ENCODE measurements at regions not wholly inside any gene's neighbourhood (a gene's known extent, or its start where the extent isn't known, plus 50 kb on each side); places are given as distances from the start of the nearest gene placed in this dataset.

DNA sequence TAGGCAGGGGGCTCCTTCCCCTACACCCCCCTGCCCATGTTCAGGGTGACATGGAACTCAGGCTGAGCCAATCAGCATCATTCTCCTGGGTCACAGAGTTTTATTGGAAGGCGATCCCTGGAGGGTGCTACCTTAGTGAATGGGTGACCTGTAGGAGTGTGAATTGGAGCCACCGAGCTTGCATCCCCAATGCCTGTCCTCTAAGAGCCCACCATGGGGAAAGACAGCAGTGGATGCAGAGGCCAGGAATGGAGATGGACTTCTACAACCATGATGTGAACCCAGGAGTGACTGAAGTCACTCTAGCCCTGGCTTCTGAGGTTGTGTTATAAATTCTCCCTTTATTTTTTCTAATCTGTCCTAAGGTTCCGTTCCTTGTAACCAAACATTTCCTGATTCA, 89.4 kb downstream of the CCDC71L start:
- no peak for TF ChIP-seq BACH2 (CRISPR knock-in tag; IDR thresholded peaks at IDR 0.05; ENCODE audit: borderline replicate concordance)
- no peak for TF ChIP-seq POU6F1 (CRISPR knock-in tag; IDR thresholded peaks at IDR 0.05; ENCODE audit: borderline replicate concordance, low read depth)
- TF ChIP-seq, protein P1, sequence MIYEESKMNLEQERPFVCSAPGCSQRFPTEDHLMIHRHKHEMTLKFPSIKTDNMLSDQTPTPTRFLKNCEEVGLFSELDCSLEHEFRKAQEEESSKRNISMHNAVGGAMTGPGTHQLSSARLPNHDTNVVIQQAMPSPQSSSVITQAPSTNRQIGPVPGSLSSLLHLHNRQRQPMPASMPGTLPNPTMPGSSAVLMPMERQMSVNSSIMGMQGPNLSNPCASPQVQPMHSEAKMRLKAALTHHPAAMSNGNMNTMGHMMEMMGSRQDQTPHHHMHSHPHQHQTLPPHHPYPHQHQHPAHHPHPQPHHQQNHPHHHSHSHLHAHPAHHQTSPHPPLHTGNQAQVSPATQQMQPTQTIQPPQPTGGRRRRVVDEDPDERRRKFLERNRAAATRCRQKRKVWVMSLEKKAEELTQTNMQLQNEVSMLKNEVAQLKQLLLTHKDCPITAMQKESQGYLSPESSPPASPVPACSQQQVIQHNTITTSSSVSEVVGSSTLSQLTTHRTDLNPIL (CRISPR knock-in tag; IDR thresholded peaks at IDR 0.05; ENCODE audit: low read depth) = no peak
- TF ChIP-seq, protein P2, sequence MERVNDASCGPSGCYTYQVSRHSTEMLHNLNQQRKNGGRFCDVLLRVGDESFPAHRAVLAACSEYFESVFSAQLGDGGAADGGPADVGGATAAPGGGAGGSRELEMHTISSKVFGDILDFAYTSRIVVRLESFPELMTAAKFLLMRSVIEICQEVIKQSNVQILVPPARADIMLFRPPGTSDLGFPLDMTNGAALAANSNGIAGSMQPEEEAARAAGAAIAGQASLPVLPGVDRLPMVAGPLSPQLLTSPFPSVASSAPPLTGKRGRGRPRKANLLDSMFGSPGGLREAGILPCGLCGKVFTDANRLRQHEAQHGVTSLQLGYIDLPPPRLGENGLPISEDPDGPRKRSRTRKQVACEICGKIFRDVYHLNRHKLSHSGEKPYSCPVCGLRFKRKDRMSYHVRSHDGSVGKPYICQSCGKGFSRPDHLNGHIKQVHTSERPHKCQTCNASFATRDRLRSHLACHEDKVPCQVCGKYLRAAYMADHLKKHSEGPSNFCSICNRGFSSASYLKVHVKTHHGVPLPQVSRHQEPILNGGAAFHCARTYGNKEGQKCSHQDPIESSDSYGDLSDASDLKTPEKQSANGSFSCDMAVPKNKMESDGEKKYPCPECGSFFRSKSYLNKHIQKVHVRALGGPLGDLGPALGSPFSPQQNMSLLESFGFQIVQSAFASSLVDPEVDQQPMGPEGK (CRISPR knock-in tag; IDR thresholded peaks at IDR 0.05; ENCODE audit: borderline replicate concordance) = no peak
- TF ChIP-seq RARB (CRISPR knock-in tag; IDR thresholded peaks at IDR 0.05) = no peak
- no peak for TF ChIP-seq ISL1 (CRISPR knock-in tag; IDR thresholded peaks at IDR 0.05)
- no peak for TF ChIP-seq ZC3H10 (CRISPR knock-in tag; IDR thresholded peaks at IDR 0.05)
- no peak for TF ChIP-seq ARNTL (CRISPR knock-in tag; IDR thresholded peaks at IDR 0.05; ENCODE audit: borderline replicate concordance, low read depth)
- TF ChIP-seq ZFP30 (CRISPR knock-in tag; IDR thresholded peaks at IDR 0.05) = no peak
- no peak for TF ChIP-seq SNAI2 (CRISPR knock-in tag; IDR thresholded peaks at IDR 0.05)
- TF ChIP-seq OSR1 (CRISPR knock-in tag; IDR thresholded peaks at IDR 0.05) = no peak
- TF ChIP-seq, protein P3, sequence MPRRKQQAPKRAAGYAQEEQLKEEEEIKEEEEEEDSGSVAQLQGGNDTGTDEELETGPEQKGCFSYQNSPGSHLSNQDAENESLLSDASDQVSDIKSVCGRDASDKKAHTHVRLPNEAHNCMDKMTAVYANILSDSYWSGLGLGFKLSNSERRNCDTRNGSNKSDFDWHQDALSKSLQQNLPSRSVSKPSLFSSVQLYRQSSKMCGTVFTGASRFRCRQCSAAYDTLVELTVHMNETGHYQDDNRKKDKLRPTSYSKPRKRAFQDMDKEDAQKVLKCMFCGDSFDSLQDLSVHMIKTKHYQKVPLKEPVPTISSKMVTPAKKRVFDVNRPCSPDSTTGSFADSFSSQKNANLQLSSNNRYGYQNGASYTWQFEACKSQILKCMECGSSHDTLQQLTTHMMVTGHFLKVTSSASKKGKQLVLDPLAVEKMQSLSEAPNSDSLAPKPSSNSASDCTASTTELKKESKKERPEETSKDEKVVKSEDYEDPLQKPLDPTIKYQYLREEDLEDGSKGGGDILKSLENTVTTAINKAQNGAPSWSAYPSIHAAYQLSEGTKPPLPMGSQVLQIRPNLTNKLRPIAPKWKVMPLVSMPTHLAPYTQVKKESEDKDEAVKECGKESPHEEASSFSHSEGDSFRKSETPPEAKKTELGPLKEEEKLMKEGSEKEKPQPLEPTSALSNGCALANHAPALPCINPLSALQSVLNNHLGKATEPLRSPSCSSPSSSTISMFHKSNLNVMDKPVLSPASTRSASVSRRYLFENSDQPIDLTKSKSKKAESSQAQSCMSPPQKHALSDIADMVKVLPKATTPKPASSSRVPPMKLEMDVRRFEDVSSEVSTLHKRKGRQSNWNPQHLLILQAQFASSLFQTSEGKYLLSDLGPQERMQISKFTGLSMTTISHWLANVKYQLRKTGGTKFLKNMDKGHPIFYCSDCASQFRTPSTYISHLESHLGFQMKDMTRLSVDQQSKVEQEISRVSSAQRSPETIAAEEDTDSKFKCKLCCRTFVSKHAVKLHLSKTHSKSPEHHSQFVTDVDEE (CRISPR knock-in tag; IDR thresholded peaks at IDR 0.05) = no peak
- no peak for TF ChIP-seq ESRRG (CRISPR knock-in tag; IDR thresholded peaks at IDR 0.05)
- TF ChIP-seq GLIS3 (CRISPR knock-in tag; IDR thresholded peaks at IDR 0.05) = no peak
- no peak for TF ChIP-seq TOX (CRISPR knock-in tag; IDR thresholded peaks at IDR 0.05; ENCODE audit: borderline replicate concordance)
- no peak for TF ChIP-seq CSDC2 (CRISPR knock-in tag; IDR thresholded peaks at IDR 0.05)
- no peak for TF ChIP-seq ZFP3 (CRISPR knock-in tag; IDR thresholded peaks at IDR 0.05)
- ATAC-seq = no peak

- ATAC-seq = no peak
- TF ChIP-seq GLIS3 (CRISPR knock-in tag; IDR thresholded peaks at IDR 0.05) (no peak), ZNF565 (CRISPR knock-in tag; conservative IDR thresholded peaks at IDR 0.05; ENCODE audit: low read depth) (no peak), BACH2 (CRISPR knock-in tag; IDR thresholded peaks at IDR 0.05; ENCODE audit: borderline replicate concordance) (no peak)
Observed at GRCh38 chr7:106570948-106571418, 90.0 kb downstream of the CCDC71L start.

DNA sequence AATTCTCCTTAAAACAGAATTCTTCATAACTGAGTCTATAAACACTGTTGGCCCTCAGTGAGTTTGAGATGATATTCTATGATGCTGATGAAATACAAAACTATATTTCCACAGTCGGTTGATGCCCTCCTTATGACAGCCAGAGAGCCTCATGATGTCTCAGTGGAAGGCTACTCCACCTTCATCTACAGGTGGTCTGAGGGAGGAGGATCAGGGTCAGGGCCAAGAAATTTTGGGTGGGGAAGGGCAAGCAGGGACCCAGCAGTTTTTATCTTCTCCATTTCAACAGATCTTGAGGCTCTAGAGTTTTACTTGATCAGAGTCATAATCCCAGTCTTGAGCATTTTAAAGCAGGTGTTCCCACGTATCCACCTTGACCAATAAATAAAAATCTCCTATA, 90.8 kb downstream of the CCDC71L start:
- no peak for TF ChIP-seq BACH2 (CRISPR knock-in tag; IDR thresholded peaks at IDR 0.05; ENCODE audit: borderline replicate concordance)
- TF ChIP-seq, protein P2 (CRISPR knock-in tag; IDR thresholded peaks at IDR 0.05; ENCODE audit: borderline replicate concordance) = no peak
- no peak for TF ChIP-seq POU6F1 (CRISPR knock-in tag; IDR thresholded peaks at IDR 0.05; ENCODE audit: borderline replicate concordance, low read depth)
- no peak for TF ChIP-seq ZNF70 (CRISPR knock-in tag; IDR thresholded peaks at IDR 0.05)
- TF ChIP-seq, protein P3 (CRISPR knock-in tag; IDR thresholded peaks at IDR 0.05) = no peak
- no peak for TF ChIP-seq ESRRG (CRISPR knock-in tag; IDR thresholded peaks at IDR 0.05)
- no peak for TF ChIP-seq PPARA (CRISPR knock-in tag; IDR thresholded peaks at IDR 0.05; ENCODE audit: borderline replicate concordance)
- TF ChIP-seq, protein P1 (CRISPR knock-in tag; IDR thresholded peaks at IDR 0.05; ENCODE audit: low read depth) = no peak
- no peak for TF ChIP-seq ZC3H10 (CRISPR knock-in tag; IDR thresholded peaks at IDR 0.05)
- TF ChIP-seq ZFP30 (CRISPR knock-in tag; IDR thresholded peaks at IDR 0.05) = no peak
- no peak for TF ChIP-seq ISL1 (CRISPR knock-in tag; IDR thresholded peaks at IDR 0.05)
- ATAC-seq = no peak

Data from SK-N-SH treated with all-trans-retinoic acid at 6 μM for 48 hours (cell line).